ES-I3 (cell line): ENCODE measurements at regions not wholly inside any gene's neighbourhood (a gene's known extent, or its start where the extent isn't known, plus 50 kb on each side); places are given as distances from the start of the nearest gene placed in this dataset.
"Not testable (repeated sequence)": the region's sequence is repeated elsewhere in the genome, so short reads cannot be mapped to it uniquely, and the experiment has no call there.

Experiments used
- H3K36me3 ChIP-seq: 2 replicates; pipeline ENCODE4 v1.6.1; 2013; ENCODE audit warnings: mild to moderate bottlenecking, low read length, control low read depth, moderate library complexity; ENCODE audit not compliant: insufficient read depth
- H3K4me1 ChIP-seq: 2 replicates; pipeline ENCODE4 v1.6.1; 2013; ENCODE audit warnings: mild to moderate bottlenecking, control low read depth, low read length; ENCODE audit not compliant: insufficient read depth
- H3K9ac ChIP-seq: 2 replicates; pipeline ENCODE4 v1.6.1; 2013; ENCODE audit warnings: low read depth, mild to moderate bottlenecking, low read length, moderate library complexity
- H3K9me3 ChIP-seq: 2 replicates; pipeline ENCODE4 v1.6.1; 2013; ENCODE audit warnings: mild to moderate bottlenecking, low read length, moderate library complexity; ENCODE audit not compliant: control insufficient read depth, insufficient read depth

DNA sequence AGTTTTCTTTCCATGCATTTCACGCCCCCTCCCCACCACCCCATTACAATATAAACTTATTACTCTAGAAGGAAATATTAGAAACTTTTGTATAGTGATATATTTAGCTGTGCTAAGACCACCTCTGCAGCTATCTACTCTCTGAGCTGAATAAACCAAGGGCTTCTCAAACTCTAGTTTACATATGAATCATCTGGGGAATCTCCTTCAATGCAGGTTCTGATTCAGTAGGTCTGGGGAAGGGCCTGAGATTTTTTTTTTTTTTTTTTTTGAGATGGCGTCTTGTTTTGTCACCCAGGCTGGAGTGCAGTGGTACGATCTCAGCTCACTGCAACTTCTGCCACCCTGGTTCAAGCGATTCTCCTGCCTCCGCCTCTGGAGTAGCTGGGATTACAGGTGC is 67.6 kb upstream of the PRKG1 start:
- H3K36me3 ChIP-seq, result no peaks in the 10 kb centered on the region
- peaks cover 7% of the 10 kb centered on the region; the same call in 1 of the 2 replicates for H3K4me1 ChIP-seq
- no peak overlapping the region for H3K9ac ChIP-seq
- H3K9me3 ChIP-seq, result no peaks in the 10 kb centered on the region

DNA sequence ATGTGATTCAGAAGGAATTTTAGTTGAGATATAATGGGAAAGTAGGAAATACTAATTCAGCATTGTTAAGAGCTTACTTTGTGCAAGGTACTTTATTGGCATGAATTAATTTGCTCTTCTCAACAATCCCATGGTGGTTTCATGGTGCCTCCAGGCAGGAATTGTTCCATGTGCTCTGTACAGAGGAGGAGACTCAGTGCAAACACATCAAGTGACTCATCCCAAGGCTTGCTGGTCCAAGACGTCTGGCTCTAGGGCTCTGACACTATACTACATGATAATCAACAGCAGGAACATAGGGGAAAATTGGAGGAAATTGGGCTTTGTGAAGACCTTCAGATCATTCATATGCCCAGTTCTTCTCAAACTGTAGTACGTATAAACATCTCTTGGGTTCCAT is 66.5 kb upstream of the PRKG1 start:
- Histone ChIP-seq H3K36me3 (no peaks in the 10 kb centered on the region), H3K4me1 (peaks cover 7% of the 10 kb centered on the region; the same call in 1 of the 2 replicates), H3K9ac (no peak overlapping the region), H3K9me3 (no peaks in the 10 kb centered on the region)

GRCh38 chr10:51008346-51008745 is 65.9 kb upstream of the PRKG1 start:
- H3K36me3 ChIP-seq, result no peaks in the 10 kb centered on the region
- no peak overlapping the region for H3K9ac ChIP-seq
- H3K4me1 ChIP-seq, result peaks cover 7% of the 10 kb centered on the region; the same call in 1 of the 2 replicates
- no peaks in the 10 kb centered on the region for H3K9me3 ChIP-seq

GRCh38 chr10:51010977-51011376 is 63.3 kb upstream of the PRKG1 start:
- Histone ChIP-seq H3K36me3 (no peaks in the 10 kb centered on the region), H3K9ac (no peak overlapping the region), H3K4me1 (peaks cover 6% of the 10 kb centered on the region; the same call in 1 of the 2 replicates), H3K9me3 (no peaks in the 10 kb centered on the region)

DNA sequence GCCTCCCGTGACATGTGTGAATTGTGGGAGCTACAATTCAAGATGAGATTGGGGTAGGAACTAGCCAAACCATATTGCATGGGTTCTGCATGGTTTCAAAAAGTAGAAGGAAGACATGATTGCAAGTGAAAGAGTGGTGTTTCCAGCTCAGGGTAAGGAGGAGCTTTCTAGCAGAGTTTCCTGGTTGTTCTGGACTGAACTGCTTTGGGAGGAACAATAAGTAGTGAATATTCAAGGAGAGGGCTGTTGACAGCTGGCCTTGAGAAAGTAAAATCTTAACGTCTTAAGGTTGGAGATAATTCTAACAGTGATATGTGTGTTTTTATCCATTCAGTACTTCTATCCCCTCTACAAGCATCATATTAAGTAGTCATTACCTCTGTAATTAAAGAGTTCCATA is 62.2 kb upstream of the PRKG1 start:
- H3K4me1 ChIP-seq, result no peaks in the 10 kb centered on the region
- H3K36me3 ChIP-seq, result no peaks in the 10 kb centered on the region
- no peak overlapping the region for H3K9ac ChIP-seq
- no peaks in the 10 kb centered on the region for H3K9me3 ChIP-seq

DNA sequence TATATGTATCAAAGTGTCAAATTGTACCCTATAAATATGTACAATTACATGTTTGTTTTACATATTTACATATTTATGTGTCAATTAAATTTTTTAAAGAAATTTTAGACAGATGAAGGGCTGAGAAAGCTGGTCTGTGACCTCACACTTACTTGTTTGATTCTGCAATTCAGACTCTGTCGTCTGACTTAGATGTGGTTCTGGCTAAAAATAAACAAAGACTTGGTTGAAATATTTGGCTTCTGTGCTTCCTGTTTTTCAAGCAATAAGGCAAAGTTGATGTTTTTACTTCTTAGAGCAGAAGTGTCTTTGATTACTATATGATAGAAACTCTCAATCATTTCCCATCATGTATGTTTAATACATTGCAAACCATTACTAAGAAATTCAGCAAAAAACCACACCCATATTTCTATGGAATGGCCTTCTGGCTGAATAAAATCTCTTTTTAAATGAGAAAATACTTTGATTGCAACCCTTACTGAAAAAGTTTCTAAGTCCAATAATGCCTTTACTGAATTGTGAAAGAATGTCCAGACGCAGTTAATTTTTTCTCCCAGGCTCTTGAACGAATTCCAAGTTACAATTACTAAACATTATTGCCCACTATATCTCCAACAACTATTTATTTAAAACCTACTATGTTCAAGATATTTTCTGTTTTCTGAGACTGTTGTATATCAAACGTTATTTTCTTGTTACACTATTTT is 59.5 kb upstream of the PRKG1 start:
- no peaks in the 10 kb centered on the region for H3K9me3 ChIP-seq
- no peaks in the 10 kb centered on the region for H3K36me3 ChIP-seq
- H3K4me1 ChIP-seq, result no peaks in the 10 kb centered on the region
- no peak overlapping the region for H3K9ac ChIP-seq

GRCh38 chr10:51015390-51015754 is 58.9 kb upstream of the PRKG1 start:
- H3K9ac ChIP-seq, H3K9me3 ChIP-seq, H3K4me1 ChIP-seq, H3K36me3 ChIP-seq: not testable (repeated sequence)

DNA sequence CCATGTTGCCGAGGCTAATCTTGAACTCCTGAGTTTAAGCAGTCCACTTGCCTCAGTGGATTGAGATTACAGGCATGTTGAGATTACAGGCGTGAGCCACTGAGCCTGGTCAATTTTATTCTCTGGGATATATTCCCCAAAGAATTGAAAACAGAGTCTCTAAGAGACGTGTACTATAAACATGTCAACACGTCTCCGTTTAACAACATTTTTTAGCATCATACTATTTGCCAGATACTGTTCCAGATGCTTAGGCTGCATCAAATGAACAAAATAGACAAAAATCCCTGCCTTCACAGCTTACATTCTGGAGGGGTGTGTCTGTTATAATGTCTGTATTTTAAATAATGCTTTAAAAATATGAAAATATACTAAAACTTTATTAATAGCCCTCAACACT is 54.1 kb upstream of the PRKG1 start:
- Histone ChIP-seq H3K9me3 (no peaks in the 10 kb centered on the region), H3K36me3 (no peaks in the 10 kb centered on the region), H3K9ac (no peak overlapping the region), H3K4me1 (no peaks in the 10 kb centered on the region)

GRCh38 chr10:51022933-51023585 is 51.2 kb upstream of the PRKG1 start:
- Histone ChIP-seq H3K9me3 (no peaks in the 10 kb centered on the region), H3K9ac (no peak overlapping the region), H3K36me3 (no peaks in the 10 kb centered on the region), H3K4me1 (no peaks in the 10 kb centered on the region)

- no peak overlapping the region for H3K9ac ChIP-seq
- H3K9me3 ChIP-seq, result no peaks in the 10 kb centered on the region
- H3K4me1 ChIP-seq, result no peaks in the 10 kb centered on the region
- no peaks in the 10 kb centered on the region for H3K36me3 ChIP-seq
Observed at GRCh38 chr10:51023636-51024035, 50.7 kb upstream of the PRKG1 start.
